ENCODE measurements at regions not wholly inside any gene's neighbourhood (a gene's known extent, or its start where the extent isn't known, plus 50 kb on each side); places are given as distances from the start of the nearest gene placed in this dataset.

GRCh38 chr12:77477907-77478533 is 352.7 kb upstream of the NAV3 start:
- TF ChIP-seq CTCF (conservative IDR thresholded peaks at IDR 0.05) (no peak), ZFX (IDR thresholded peaks at IDR 0.05) (no peak)
